Thoracic aorta (tissue), 2 donors: ENCODE measurements at regions not wholly inside any gene's neighbourhood (a gene's known extent, or its start where the extent isn't known, plus 50 kb on each side); places are given as distances from the start of the nearest gene placed in this dataset.

Source experiments
- ATAC-seq: fragments of 150-250 bp; one replicate; pipeline ENCODE4 v1.8.0; 2017; ENCODE audit warnings: low read depth; ENCODE audit not compliant: insufficient number of reproducible peaks, low FRiP score
- DNase-seq: peaks from one replicate; pipeline ENCODE4 v3.0.0-alpha.2; 2020; ENCODE audit warnings: low spot score
- H3K27ac ChIP-seq, 2 donors: fragments of 200-600 bp; sonication (generic); 1 replicate in 1 of 2; 2 replicates in 1 of 2; pipeline ENCODE4 v1.5.1; 2016; ENCODE audit warnings: mild to moderate bottlenecking in 2 of 2, moderate library complexity in 2 of 2
- H3K27me3 ChIP-seq: fragments of 200-600 bp; sonication (generic); replicated peaks from 2 replicates; pipeline ENCODE4 v1.6.0; 2016; ENCODE audit warnings: mild to moderate bottlenecking; ENCODE audit not compliant: insufficient read depth
- H3K36me3 ChIP-seq: fragments of 200-600 bp; sonication (generic); one replicate; pipeline ENCODE4 v1.5.1; 2016
- H3K4me1 ChIP-seq, 2 donors: fragments of 200-600 bp; sonication (generic); 1 replicate in 1 of 2; 2 replicates in 1 of 2; pipeline versions ENCODE4 v1.5.1 to v1.6.0; 2016; ENCODE audit warnings: low read depth in 2 of 2, mild to moderate bottlenecking in 1 of 2; ENCODE audit not compliant: control insufficient read depth in 1 of 2
- H3K4me3 ChIP-seq: fragments of 200-600 bp; sonication (generic); 2 replicates; pipeline ENCODE4 v1.5.1; 2016; ENCODE audit warnings: mild to moderate bottlenecking
- H3K9me3 ChIP-seq: fragments of 200-600 bp; sonication (generic); 2 replicates; pipeline ENCODE4 v1.5.1; 2016
- TF ChIP-seq, protein P1 (sequence below): fragments of 200-600 bp; sonication (generic); IDR thresholded peaks from one replicate; pipeline ENCODE4 v1.5.1; 2019; ENCODE audit warnings: antibody characterized with exemption

DNA sequence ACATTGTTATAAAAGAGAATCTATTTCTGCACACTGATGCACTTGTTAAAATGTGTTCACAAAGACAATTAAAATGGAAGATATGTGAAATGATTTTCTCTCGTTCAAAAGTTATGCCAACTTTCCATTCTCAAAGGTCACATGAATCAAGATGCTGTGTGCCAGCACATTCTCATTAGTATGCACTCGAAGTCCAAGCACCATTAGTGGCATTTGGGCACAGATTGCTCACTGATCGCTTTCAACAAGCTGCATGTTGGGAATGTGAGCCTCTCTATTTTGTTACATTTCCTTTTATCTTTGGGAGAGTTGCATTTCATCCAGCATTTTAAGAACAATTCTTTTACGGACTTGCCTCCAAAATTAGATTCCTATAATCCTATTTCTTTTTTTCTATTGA is 398.9 kb downstream of the FBXO15 start:
- Histone ChIP-seq H3K4me3 (no peak overlapping the region), H3K36me3 (no peaks in the 10 kb centered on the region), H3K4me1 (no peaks in the 10 kb centered on the region), H3K27me3 (no peaks in the 10 kb centered on the region), H3K27ac (no peak overlapping the region), H3K9me3 (no peaks in the 10 kb centered on the region)
- DNase-seq (no peak), ATAC-seq (no peak)
- TF ChIP-seq, protein P1, sequence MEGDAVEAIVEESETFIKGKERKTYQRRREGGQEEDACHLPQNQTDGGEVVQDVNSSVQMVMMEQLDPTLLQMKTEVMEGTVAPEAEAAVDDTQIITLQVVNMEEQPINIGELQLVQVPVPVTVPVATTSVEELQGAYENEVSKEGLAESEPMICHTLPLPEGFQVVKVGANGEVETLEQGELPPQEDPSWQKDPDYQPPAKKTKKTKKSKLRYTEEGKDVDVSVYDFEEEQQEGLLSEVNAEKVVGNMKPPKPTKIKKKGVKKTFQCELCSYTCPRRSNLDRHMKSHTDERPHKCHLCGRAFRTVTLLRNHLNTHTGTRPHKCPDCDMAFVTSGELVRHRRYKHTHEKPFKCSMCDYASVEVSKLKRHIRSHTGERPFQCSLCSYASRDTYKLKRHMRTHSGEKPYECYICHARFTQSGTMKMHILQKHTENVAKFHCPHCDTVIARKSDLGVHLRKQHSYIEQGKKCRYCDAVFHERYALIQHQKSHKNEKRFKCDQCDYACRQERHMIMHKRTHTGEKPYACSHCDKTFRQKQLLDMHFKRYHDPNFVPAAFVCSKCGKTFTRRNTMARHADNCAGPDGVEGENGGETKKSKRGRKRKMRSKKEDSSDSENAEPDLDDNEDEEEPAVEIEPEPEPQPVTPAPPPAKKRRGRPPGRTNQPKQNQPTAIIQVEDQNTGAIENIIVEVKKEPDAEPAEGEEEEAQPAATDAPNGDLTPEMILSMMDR, result no peak

DNA sequence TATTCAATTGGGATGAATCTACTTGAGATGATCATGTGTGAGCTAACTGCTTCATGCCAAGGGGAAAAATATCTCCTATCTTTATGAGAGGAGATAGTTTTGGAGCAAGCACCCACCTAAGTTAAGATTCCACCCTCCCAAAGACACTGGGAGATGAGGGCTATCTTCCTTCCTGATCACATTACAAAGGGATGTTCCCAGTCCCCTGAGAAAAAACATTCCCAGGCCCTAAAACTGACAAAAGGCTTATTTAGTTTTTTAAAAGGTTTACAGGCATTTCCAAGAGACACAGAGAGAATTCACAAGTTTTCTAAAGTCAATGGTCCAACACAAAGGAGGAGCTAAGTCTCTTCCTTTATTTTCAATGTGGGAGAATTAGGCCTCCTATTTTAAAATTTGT is 401.5 kb downstream of the FBXO15 start:
- ATAC-seq (no peak), DNase-seq (no peak)
- no peaks in the 10 kb centered on the region for H3K4me1 ChIP-seq
- no peaks in the 10 kb centered on the region for H3K36me3 ChIP-seq
- TF ChIP-seq, protein P1, result no peak
- no peaks in the 10 kb centered on the region for H3K9me3 ChIP-seq
- H3K27ac ChIP-seq, result no peak overlapping the region
- no peak overlapping the region for H3K4me3 ChIP-seq
- no peaks in the 10 kb centered on the region for H3K27me3 ChIP-seq

GRCh38 chr18:73742957-73743356 is 404.7 kb downstream of the FBXO15 start:
- no peak overlapping the region for H3K27ac ChIP-seq
- no peaks in the 10 kb centered on the region for H3K9me3 ChIP-seq
- H3K4me1 ChIP-seq, result no peaks in the 10 kb centered on the region
- DNase-seq, result no peak
- H3K36me3 ChIP-seq, result no peaks in the 10 kb centered on the region
- H3K4me3 ChIP-seq, result no peak overlapping the region
- TF ChIP-seq, protein P1, result no peak
- no peak for ATAC-seq
- H3K27me3 ChIP-seq, result no peaks in the 10 kb centered on the region

- H3K9me3 ChIP-seq, result no peaks in the 10 kb centered on the region
- TF ChIP-seq, protein P1, result no peak
- ATAC-seq (no peak), DNase-seq (no peak)
- no peaks in the 10 kb centered on the region for H3K27me3 ChIP-seq
- no peak overlapping the region for H3K27ac ChIP-seq
- no peaks in the 10 kb centered on the region for H3K36me3 ChIP-seq
- H3K4me3 ChIP-seq, result no peak overlapping the region
- no peaks in the 10 kb centered on the region for H3K4me1 ChIP-seq
Measured at GRCh38 chr18:73741946-73742345, 405.7 kb downstream of the FBXO15 start.

- Histone ChIP-seq H3K27me3 (no peaks in the 10 kb centered on the region), H3K36me3 (no peaks in the 10 kb centered on the region), H3K4me1 (no peaks in the 10 kb centered on the region), H3K9me3 (no peaks in the 10 kb centered on the region), H3K4me3 (no peak overlapping the region), H3K27ac (no peak overlapping the region)
- no peak for DNase-seq
- TF ChIP-seq, protein P1, result no peak
- ATAC-seq, result no peak
Measured at GRCh38 chr18:73739098-73739497, 408.5 kb downstream of the FBXO15 start.
